ENCODE measurements at regions not wholly inside any gene's neighbourhood (a gene's known extent, or its start where the extent isn't known, plus 50 kb on each side); places are given as distances from the start of the nearest gene placed in this dataset.
"Not testable (repeated sequence)": the region's sequence is repeated elsewhere in the genome, so short reads cannot be mapped to it uniquely, and the experiment has no call there.

DNA sequence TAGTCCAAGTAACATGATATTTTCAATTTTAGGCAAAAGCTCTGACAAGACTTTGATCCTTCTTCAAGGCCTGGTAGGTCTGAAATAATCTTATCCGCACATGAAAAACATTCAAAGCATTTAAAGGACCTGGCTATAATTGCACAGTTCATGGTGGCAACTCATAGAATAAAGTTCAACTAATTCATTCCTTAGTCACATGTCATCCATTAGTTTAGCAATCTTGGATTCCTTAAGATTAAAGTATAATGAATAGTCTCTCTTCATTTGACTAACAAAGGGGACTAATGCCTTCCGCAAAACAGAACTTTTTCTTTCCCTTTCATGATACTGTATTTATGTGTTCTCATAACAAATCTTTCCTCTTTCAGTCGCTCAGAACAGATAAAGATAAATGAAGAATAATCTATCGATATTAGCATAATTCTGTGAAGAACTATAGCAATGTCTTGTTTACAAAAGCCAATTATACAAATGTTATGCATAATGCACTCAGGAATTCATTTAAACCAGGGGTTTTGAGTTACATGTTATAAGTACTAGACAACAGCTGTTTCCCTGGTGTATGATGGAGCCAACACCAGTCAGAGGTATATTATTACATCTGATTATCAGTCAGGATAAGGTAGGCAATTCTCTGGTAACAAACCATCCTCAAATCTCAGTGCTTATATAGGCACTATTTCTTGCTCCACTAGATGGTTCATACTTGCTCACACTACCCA, 172.5 kb downstream of the POTEB3 start:
- ATAC-seq (no peak), FAIRE-seq (no peak), DNase-seq (no peak)
- Histone ChIP-seq H3K27me3 (peaks cover 0 to 5% (median 0%) of the 10 kb centered on the region in 4 donors), H3K27ac (no peak overlapping the region), H3K36me3 (no peaks in the 10 kb centered on the region), H3K4me3 (no peak overlapping the region), H3K4me1 (no peaks in the 10 kb centered on the region), H3K9me3 (no peaks in the 10 kb centered on the region)
- 58 to 73% methylated on average over 4 of the region's 4 CpGs for WGBS, 2 donors
- TF ChIP-seq, protein P1, sequence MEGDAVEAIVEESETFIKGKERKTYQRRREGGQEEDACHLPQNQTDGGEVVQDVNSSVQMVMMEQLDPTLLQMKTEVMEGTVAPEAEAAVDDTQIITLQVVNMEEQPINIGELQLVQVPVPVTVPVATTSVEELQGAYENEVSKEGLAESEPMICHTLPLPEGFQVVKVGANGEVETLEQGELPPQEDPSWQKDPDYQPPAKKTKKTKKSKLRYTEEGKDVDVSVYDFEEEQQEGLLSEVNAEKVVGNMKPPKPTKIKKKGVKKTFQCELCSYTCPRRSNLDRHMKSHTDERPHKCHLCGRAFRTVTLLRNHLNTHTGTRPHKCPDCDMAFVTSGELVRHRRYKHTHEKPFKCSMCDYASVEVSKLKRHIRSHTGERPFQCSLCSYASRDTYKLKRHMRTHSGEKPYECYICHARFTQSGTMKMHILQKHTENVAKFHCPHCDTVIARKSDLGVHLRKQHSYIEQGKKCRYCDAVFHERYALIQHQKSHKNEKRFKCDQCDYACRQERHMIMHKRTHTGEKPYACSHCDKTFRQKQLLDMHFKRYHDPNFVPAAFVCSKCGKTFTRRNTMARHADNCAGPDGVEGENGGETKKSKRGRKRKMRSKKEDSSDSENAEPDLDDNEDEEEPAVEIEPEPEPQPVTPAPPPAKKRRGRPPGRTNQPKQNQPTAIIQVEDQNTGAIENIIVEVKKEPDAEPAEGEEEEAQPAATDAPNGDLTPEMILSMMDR (IDR thresholded peaks at IDR 0.05): no peak
- intact Hi-C loops (cut with DNase I): no loop called here

DNA sequence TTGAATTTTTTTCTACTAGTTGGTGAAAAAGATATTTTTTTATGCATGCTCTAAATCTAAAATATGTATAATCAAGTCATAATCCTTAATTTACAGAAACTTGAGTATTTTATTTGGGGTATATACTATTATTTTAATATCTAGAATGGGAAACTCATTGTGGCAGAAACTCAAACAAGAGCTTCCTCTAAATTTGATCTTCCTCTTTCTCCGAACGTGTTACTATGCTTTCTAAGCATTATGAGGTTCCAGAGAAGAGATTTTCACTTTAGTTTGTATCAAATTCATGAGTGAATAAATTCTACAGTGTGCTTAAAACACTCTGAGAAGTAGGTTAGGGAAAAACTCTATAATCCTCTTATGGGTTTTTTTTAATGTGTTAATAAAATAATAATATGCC, 173.1 kb downstream of the POTEB3 start:
- TF ChIP-seq, protein P1 (IDR thresholded peaks at IDR 0.05): no peak
- WGBS, 2 donors: 19 to 37% methylated on average over 2 of the region's 2 CpGs
- DNase-seq (no peak), ATAC-seq (no peak), FAIRE-seq (peak; percentile 5)
- H3K9me3 ChIP-seq: no peaks in the 10 kb centered on the region
- H3K27me3 ChIP-seq: peaks cover 0 to 5% (median 0%) of the 10 kb centered on the region in 4 donors
- intact Hi-C loops (cut with DNase I): no loop called here
- no peak overlapping the region for H3K27ac ChIP-seq
- no peaks in the 10 kb centered on the region for H3K36me3 ChIP-seq
- H3K4me3 ChIP-seq: no peak overlapping the region
- H3K4me1 ChIP-seq: no peaks in the 10 kb centered on the region

DNA sequence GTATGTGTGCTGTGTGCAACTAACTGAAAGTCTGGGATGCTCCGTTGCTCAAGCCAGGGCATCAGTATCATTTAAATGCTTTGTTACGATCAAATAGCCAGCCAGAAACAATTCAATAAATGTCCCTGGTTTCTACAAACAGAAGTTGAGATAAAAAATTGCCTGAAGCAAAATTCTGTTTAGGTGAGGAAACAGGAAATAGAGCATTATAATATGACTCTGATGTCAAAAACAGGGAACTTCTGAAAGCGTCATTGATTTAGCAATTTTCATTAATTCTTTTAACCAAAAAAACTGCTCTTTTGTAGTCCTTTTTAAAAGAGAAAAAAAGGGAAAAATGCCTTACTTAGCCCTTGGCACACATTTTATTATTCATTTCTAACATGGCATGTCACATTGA, 174.7 kb downstream of the POTEB3 start:
- FAIRE-seq; H3K27ac ChIP-seq; H3K9me3 ChIP-seq; H3K36me3 ChIP-seq; H3K4me3 ChIP-seq; intact Hi-C loops (cut with DNase I); DNase-seq; H3K27me3 ChIP-seq; H3K4me1 ChIP-seq; ATAC-seq: not testable (repeated sequence)
- 52 to 56% methylated on average over 3 of the region's 3 CpGs for WGBS, 2 donors

DNA sequence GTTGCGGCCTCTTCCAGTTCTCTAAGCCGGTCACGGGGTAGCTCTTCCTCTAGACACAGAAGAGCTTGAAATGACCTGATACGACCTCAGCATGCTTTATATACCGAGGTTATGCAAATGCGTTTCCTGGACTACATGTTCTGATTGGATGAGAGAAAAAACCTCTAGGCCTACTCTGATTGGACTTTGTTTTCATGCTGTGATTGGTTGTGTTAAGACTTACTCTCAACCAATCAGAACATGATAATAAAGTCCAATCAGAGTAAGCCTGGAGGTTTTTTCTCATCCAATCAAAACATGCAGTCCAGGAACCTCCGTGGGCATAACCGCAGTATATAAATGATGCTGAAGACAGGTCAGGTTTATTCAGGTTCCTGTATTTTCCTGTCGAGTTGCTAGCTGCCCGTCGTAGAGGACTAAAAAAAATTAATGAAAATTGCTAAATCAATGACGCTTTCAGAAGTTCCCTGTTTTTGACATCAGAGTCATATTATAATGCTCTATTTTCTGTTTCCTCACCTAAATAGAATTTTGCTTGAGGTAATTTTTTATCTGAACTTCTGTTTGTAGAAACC, 177.4 kb downstream of the POTEB3 start:
- Histone ChIP-seq H3K36me3 (no peaks in the 10 kb centered on the region), H3K4me3 (no peak overlapping the region), H3K4me1 (no peaks in the 10 kb centered on the region), H3K27ac (no peak overlapping the region), H3K27me3 (no peaks in the 10 kb centered on the region), H3K9me3 (no peaks in the 10 kb centered on the region)
- no peak for DNase-seq
- ATAC-seq: no peak
- intact Hi-C loops (cut with DNase I): no loop called here
- 67 to 77% methylated on average over 12 of the region's 12 CpGs for WGBS, 2 donors
- peak; percentile 13 for FAIRE-seq
- TF ChIP-seq, protein P1 (IDR thresholded peaks at IDR 0.05): no peak

DNA sequence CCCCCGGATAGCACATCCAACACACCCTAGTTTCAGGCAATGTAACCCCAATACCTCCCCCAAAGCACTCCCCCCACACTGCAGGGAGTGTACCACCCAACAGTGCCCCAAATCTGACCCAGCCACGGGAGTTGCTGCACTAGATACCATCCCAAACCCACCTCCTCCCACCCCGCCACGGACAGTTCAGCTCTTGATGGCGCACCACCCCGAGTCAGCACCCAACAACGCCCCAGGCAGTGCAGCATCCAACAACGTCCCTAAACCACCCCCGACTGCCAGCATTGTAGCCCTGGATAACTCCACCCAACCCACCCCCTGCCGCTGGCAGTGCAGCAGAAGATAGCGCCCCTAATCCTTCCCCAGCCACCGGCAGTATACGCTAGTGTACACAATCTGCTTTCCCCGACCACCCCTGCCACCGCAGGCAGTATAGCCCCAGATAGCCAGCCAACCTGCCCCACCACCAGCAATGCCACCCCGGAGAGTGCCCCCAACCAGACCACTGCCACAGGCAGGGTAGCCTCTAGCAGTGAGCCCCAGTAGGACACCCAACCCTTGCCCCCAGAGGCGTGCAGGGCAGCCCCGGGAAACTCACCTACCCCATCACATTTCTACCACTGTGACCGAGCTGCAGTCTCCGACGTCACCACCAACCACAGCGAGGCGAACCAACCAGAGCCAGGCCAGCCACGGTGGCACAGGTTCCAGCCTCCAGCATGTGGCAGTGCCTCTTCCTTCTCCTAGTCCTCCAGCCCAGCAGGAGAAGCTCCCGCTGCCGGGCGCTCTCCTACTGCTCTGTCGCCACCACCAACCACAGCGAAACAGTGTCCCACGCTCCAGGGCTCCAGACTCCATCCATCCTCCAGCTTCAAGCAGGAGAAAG, 178.1 kb downstream of the POTEB3 start:
- H3K9me3 ChIP-seq: no peaks in the 10 kb centered on the region
- H3K27me3 ChIP-seq: no peaks in the 10 kb centered on the region
- FAIRE-seq (no peak), ATAC-seq (peak in 1 of 4 donors; percentile 26), DNase-seq (peak in 3 of 6 donors; percentile 37 to 84 (median 56))
- intact Hi-C loops (cut with DNase I): no loop called here
- no peak overlapping the region for H3K4me3 ChIP-seq
- no peaks in the 10 kb centered on the region for H3K4me1 ChIP-seq
- no peak overlapping the region for H3K27ac ChIP-seq
- TF ChIP-seq, protein P1 (IDR thresholded peaks at IDR 0.05): no peak
- H3K36me3 ChIP-seq: no peaks in the 10 kb centered on the region
- 76 to 78% methylated on average over 30 of the region's 30 CpGs for WGBS, 2 donors

All from pancreas (tissue), 10 donors.